Stimulated activated CD4-positive, alpha-beta T cell treated with anti-CD3 and anti-CD28 coated beads, Interleukin-12 subunit alpha, Interleukin-12 subunit beta, amount 100 ng/mL, for 48 hours (primary cell): ENCODE measurements at regions not wholly inside any gene's neighbourhood (a gene's known extent, or its start where the extent isn't known, plus 50 kb on each side); places are given as distances from the start of the nearest gene placed in this dataset.
"Not testable (repeated sequence)": the region's sequence is repeated elsewhere in the genome, so short reads cannot be mapped to it uniquely, and the experiment has no call there.

Experiments
- DNase-seq, 3 donors: peaks; one replicate each; pipeline ENCODE4 v3.0.0-alpha.2; 2020; ENCODE audit warnings: low read depth in 2 of 3, low spot score in 1 of 3

DNA sequence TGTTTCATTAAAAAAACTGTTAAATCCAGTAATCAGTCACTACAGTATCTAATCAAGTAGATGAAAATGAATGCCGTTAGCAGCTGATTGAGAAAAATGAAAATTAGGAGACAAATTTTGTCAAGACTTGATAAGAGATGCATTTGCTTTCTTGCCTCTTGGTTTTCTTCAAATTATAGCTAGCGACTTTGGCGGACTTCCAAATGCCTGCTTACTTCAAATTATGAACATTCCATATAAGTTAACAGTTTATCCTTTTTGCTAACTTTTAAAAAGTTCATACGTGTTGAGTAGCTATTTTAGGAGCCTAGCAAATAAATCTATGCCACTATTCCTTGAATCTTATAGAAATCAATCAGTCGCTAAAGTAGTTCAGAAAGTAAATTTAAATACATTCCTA, 58.8 kb downstream of the PPP4R3C start:
- no peak for DNase-seq

- no peak for DNase-seq
These were observed 64.0 kb downstream of the PPP4R3C start for GRCh38 chrX:27399146-27399456.

- no peak for DNase-seq
These were observed 71.5 kb downstream of the PPP4R3C start for GRCh38 chrX:27391623-27392022.

DNA sequence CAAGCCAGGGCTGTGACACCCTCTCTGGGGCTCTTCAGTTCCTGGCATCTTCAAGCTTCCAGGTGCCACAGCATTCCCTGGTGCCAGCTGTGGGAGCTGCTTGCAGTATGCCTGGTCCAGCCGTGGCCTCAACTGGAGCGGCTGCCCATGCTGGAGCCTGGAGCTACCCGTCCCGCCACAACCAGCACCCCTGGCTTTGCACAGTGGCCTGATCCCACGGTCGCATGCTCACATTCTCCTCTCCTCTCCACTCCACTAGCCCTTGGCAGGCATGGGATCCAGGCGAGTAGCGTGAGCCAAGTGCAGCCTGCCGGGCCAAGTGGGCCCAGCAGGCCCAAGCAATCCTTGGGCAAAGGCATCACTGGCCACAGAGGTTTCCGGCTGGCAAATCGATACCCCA, 81.7 kb downstream of the PPP4R3C start:
- no peak for DNase-seq

DNA sequence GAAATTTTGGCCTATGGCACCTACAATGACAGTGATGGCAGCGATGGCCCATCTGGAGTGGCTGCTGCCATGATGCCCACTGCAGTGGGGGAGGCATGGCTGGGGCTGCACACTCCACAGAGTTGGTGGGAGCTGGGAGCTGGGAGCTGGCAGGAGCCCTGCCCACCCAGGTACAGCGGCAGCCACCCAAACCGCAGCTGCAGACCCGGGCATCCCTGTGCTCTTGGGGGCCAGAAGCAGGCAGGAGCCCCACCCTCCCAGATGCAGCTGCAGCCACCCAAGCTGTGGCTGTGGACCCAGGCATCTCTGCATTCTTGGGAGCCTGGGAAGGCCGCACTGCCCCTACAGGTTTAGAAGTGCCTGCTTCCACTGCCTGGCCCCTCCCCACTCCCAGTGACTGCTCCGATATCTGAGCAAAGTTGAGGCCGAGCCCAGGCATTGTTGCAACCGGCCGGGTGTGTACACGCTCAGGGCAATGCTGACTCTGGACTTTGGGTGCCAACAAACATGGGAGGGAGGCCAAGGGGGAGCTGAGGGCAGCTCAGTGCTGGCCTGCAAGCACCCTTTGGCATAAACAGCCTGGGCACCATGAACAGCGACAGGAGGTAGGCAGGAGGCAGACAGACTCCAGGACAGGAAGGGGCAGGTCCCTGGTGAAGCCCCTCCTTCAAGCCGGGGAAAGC, 82.8 kb downstream of the PPP4R3C start:
- no peak for DNase-seq

DNA sequence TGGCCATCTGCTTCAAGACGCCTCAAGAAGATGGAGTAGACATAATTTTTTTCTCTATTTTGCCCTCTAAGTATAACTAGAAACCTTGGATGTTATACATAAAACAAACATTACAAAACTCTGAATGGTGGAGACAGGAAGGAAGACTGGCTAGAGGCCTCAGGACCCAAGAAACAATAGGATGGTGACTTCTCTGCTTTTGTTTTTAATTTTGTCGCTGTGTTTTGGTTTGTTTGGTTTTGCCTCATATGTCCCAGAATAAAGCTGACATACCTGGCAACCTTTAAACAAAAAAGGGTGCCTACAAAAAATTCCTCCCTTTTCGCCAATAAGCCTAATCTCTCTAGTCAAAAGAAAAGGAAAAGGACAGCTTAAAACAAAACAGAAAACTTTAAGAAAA, 109.1 kb downstream of the PPP4R3C start:
- DNase-seq = no peak

DNA sequence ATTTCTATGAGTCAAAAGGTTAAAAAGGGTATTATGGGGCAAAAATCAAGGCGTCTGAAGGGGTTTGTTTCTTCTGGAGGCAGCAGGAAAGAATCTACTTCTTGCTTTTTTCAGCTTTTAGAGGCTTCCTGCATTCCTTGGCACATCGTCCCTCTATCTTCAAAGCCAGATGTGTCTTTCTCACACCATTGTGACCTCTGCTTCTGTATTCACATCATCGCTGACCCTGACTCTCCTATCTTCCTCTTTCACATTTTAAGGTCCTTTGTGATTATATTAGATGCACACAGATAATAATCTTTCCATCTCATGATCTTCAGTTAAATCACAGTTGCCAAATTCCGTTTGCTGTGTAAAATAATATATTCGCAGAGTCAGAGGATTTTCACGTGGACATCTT, 112.7 kb downstream of the PPP4R3C start:
- DNase-seq = no peak

DNA sequence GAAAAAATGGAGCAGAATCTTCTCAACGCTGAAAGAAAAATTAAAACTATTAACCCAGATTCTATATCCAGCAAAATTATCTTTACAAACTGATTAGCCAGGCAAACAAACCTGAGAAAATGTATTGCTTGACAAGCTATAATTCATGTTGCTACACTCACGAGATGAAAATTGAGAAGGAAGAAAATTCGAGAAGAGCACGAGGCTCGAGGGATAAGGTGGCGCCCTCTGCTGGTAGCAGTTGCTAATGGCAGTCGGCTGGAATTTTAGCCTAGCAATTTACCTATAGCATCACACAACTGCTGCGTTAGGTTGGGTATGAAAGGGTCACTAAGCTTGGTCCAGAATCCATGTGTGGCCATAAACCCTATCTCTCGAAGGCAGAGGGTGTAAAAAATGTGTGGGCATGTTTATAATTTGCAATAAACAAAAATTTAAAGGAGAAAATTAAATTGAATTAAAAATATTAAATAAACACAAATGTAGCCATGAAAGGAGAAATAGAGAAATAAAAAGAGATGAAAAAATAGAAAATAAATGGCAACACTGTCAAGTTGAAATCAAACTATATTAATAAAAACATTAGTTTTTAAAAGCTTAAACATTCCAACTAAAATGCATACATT, 126.6 kb downstream of the PPP4R3C start:
- DNase-seq = peak in 2 of 3 donors; percentile 1 to 30

DNA sequence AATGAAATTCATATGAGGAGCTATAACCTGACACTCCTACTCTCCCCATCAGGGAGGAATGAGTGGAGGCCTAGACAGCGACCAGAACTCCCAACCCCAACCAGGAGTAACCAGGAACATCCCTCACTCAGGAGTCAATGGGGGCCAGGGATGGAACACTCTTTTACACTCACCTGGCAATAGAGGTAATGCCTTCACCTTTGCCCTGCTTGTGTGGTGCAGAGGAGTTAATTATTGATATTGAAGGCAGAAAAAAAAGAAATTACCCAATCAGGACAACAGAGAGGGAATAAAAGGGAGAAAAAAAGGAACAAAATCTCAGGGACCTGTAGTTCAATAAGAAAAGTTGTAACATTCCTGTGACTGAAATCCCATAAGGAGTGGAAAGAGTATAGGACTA, 141.5 kb downstream of the PPP4R3C start:
- no peak for DNase-seq

DNA sequence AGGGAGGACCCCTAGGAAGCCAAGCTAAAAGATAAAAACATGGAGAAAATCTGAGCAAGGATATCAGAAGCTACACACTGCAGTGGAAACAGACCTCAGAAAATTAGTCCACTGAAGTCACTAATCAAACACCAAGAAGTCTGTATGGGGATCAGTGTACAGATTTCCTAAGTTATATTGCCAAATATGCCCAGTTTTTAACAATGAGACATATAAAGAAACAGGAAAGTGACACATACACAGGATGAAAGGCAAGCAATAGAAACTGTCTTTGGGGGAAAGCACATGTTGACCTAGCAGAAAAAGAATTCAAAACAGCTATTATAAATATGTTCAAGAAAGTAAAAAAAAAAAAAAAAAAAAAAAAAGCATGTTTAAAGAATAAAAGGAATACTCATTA, 153.7 kb downstream of the PPP4R3C start:
- no peak for DNase-seq

DNA sequence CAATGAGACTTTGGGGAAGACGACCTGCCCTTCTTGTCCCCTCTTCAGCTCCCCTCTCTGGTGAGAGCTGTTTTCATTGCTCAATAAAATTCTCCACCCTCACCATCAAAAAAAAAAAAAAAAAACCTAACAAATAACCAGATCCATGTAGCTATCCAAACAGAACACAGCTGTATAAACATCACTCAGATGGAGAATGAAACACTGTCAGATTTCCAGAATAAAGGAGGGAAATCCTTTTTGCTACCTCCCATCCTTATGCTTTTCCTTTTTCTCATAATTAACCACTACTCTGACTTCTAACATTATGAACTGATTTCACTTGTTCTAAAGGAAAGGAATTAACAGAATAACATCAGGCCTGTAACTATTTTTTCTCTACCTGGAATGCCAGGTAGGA, 155.6 kb downstream of the PPP4R3C start:
- no peak for DNase-seq

DNA sequence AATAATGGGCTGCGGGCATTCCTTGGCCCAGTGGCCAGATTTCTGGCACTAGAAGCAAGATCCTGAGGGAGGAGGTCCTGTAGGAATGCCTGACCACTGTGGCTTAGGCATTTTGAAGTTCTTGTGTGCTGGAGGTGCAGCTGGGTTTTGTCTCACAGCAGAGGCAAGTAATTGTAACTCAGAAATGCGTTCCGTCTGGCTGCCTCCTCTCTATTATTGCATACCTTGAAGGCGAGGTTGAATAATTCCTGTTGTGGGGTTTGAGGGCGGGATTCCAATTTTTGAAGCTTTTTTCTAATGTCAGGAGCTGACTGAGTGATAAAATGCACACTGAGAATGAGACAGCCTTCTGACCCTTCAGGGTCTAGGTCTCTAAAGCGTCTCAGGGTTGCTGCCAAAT, 170.6 kb downstream of the PPP4R3C start:
- DNase-seq = not testable (repeated sequence)

GRCh38 chrX:27276751-27277150, 186.4 kb downstream of the PPP4R3C start:
- no peak for DNase-seq

- no peak for DNase-seq
These were observed 208.5 kb downstream of the PPP4R3C start for GRCh38 chrX:27254656-27255055.

DNA sequence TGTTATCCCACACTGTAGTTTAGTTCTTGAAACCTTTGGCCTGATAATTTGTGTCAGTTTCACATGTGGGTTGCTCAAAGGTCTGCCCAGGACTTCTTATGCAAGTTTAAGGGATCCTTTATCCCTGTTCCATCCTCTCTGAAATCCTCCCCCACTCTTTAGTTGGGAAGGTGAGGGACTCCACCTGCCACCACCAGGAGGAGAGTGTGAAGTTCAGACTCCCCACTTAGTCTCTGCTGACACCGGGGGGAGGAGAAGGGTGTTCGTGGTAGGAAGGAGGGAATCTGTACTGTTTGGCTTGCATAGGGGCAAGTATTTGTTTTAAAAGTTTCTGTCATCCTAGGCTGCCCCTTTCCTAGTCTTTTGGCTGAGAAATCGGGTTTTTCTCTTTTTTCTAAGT, 211.8 kb downstream of the PPP4R3C start:
- no peak for DNase-seq

DNA sequence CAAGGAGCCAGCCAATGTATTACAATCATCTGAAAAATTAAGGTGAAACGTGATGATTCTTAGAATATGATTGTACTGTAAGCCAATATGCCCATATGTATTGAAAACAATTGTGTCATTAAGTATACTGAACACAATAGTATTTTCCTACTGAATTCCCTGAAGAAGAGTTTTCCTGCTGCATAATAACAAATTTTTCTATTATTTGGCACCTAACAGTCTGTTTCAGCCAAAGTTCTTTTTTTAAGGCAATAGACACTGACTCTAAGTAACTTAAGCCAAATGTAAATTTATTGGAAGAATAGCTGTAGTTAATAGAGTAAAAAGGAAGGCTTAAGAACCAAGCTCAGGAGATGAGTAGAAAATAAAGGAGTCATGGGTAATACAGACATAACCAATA, 220.6 kb downstream of the PPP4R3C start:
- DNase-seq = no peak

DNA sequence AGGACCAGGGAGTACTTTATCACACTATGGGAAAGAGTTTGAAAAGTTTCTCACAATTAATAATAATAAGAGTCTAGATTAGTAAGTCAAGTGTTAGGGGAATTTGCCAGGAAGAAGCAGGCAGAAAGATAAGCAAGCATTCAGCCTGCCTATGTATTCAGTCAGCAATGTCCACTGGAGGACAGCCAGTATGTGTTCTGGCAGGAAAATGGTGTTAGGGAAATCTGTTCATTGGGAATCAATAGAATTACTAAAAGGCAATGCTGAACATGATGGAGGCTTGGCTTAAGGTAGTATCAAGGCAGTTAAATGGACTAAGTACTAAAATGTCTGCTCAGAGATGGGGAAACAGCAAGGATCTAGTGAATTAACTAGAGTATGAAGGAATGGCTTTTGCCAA, 221.2 kb downstream of the PPP4R3C start:
- DNase-seq = no peak

DNA sequence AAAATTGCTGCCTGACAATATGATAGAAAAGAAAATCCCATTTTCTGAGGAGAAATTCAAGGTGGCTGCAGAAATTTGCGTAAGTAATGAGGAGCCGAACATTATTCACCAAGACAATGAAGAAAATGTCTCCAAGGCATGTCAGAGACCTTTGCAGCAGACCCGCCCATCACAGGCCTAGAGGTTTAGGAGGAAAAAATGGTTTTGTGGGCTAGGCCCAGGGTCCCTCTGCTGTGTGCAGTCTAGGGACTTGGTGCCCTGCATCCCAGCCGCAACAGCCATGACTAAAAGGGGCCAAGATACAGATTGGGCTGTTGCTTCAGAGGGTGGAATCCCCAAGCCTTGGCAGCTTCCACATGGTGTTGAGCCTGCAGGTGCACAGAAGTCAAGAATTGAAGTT, 223.1 kb downstream of the PPP4R3C start:
- DNase-seq = not testable (repeated sequence)

- no peak for DNase-seq
These were observed 226.5 kb downstream of the PPP4R3C start for GRCh38 chrX:27236681-27237080.

DNA sequence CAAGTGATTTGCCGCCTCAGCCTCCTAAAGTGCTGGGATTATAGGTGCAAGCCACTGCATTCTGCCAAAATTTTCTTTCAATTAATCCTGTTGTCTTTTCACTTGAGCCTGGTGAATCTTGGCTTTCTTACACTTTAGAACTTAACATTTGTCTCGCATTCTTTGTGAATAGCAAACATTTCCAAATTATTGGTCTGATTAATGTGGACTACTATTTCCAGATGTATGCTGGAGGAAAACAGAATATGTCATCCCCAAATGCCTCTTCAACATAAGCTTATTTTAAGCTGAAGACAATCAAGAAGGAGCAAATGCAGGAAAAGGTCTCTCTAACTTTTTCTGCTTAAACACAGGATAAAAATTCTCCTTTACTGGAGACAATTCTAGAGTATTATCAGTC, 233.4 kb downstream of the PPP4R3C start:
- no peak for DNase-seq

DNA sequence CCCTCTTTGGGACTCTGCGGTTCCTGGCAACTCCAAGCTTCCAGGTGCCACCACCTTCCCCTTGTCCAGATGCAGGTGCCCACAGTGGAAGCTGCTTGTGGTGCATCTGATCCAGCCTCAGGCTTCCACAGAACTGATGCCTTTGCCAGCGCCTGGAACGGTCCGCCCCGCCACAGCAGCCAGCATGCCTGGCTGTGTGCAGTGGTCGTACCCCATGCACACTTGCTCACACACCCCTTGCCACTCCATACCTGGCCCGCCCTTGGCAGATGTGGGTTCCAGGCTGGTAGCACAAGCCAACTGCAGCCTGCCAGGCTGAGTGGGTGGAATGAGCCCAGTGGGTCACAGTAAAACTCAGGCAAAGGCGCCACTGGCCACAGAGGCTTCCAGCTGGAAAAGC, 240.5 kb downstream of the PPP4R3C start:
- no peak for DNase-seq

- peak in 1 of 3 donors; percentile 29 for DNase-seq
These were observed 276.5 kb downstream of the PPP4R3C start for GRCh38 chrX:27186671-27187070.

- no peak for DNase-seq
These were observed 299.9 kb downstream of the PPP4R3C start for GRCh38 chrX:27163236-27163635.
